Fibroblast of mammary gland (primary cell): ENCODE measurements at regions not wholly inside any gene's neighbourhood (a gene's known extent, or its start where the extent isn't known, plus 50 kb on each side); places are given as distances from the start of the nearest gene placed in this dataset.

Source experiments
- DNase-seq: peaks from one replicate; pipeline ENCODE4 v3.0.0-alpha.2; 2010; ENCODE audit warnings: low read depth
- H3K4me3 ChIP-seq: 2 replicates; pipeline ENCODE4 v1.5.1; 2011; ENCODE audit warnings: low read depth, mild to moderate bottlenecking, low read length, moderate library complexity; ENCODE audit not compliant: control insufficient read depth
- CTCF ChIP-seq: conservative IDR thresholded peaks from 2 replicates; pipeline ENCODE4 v1.5.1; 2011; ENCODE audit warnings: low read depth, low read length, inconsistent platforms; ENCODE audit not compliant: control insufficient read depth, insufficient read depth

- DNase-seq: peak; percentile 94
- no peak overlapping the region for H3K4me3 ChIP-seq
- no peak for TF ChIP-seq CTCF
These were observed 422.5 kb downstream of the LPIN1 start for GRCh38 chr2:12168791-12169388.

- peak; percentile 32 for DNase-seq
- H3K4me3 ChIP-seq: no peak overlapping the region
- no peak for TF ChIP-seq CTCF
These were observed 423.3 kb downstream of the LPIN1 start for GRCh38 chr2:12169721-12170120.

- DNase-seq: no peak
- H3K4me3 ChIP-seq: no peak overlapping the region
- no peak for TF ChIP-seq CTCF
These were observed 423.7 kb downstream of the LPIN1 start for GRCh38 chr2:12170121-12170520.

GRCh38 chr2:12173271-12173942, 427.0 kb downstream of the LPIN1 start:
- H3K4me3 ChIP-seq: no peak overlapping the region
- peak; percentile 48 for TF ChIP-seq CTCF
- DNase-seq: peak; percentile 28

- DNase-seq: no peak
- no peak for TF ChIP-seq CTCF
These were observed 427.5 kb downstream of the LPIN1 start for GRCh38 chr2:12173943-12174340.

DNA sequence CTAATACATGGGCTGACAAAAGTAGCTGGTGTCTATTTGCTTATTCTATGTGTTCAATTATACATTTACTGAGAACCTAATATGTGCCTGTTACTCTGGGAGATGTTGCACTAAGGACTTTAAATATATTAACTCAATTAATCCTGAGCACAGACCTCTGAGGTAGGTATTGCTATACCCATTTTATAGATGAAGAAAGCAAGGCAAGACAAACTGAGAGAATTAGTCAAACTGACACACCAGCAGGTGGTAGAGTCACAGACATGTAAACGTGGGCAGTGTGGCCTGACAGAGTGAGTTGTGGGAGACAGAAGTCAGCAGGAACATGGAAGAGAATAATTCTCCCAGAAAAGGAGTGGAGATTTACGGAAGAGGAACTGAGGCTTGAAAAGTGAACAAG, 428.9 kb downstream of the LPIN1 start:
- DNase-seq: no peak
- TF ChIP-seq CTCF: no peak
- H3K4me3 ChIP-seq: no peak overlapping the region

More at GRCh38 chr2:12173943-12174340, 427.5 kb downstream of the LPIN1 start:
- H3K4me3 ChIP-seq: no peak overlapping the region
